Umbilical cord (tissue), 1 donor: ENCODE measurements at regions not wholly inside any gene's neighbourhood (a gene's known extent, or its start where the extent isn't known, plus 50 kb on each side); places are given as distances from the start of the nearest gene placed in this dataset.
"Not testable (repeated sequence)": the region's sequence is repeated elsewhere in the genome, so short reads cannot be mapped to it uniquely, and the experiment has no call there.

Experiments
- DNase-seq: peaks from one replicate; pipeline ENCODE4 v3.0.0-alpha.2; 2015; ENCODE audit warnings: low spot score

DNA sequence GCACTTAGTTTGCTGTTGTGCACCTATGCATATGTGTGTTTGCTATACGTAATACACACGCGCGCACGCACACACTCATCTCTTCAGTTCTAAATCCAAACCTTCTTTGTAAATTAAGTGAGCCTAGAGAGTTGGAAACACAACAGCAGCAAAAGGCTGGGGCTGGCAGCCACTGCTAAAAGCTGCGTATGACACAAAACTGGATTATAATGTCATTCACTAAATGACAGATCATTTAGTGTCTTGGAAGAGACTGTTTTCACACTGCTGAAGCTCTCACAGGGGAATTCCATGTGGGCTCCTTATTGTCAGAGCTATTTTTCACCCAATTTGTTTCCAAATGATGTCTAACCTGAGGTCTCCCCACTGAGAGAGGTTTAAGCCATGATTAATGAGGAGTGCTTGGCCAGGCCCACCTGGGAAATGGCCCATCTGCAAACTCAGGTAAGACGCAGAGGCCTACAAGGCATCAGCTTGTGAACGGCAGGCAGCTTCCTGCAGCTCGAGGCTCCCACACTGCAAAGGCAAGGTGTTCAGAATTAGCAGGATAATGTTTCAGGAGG, 94.2 kb downstream of the OLIG3 start:
- no peak for DNase-seq

DNA sequence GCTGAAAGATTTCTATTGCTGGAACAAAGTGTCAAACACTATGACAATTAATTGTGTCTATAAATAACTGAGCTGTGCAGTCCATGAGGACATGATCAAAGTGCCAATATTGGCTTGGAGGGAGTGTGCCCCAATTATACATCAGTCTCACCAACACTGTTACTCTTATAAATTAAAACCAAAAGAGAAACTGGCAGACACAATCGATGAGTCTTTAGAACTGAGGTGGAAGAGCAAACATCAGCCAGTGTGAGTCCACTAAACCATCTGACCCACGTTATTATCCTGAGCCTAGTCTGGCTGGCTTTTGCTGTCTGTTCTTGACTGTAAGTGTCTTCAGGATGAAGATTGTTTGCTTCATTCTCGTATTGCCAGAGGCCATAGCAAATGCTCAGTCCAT, 98.9 kb downstream of the OLIG3 start:
- no peak for DNase-seq

DNA sequence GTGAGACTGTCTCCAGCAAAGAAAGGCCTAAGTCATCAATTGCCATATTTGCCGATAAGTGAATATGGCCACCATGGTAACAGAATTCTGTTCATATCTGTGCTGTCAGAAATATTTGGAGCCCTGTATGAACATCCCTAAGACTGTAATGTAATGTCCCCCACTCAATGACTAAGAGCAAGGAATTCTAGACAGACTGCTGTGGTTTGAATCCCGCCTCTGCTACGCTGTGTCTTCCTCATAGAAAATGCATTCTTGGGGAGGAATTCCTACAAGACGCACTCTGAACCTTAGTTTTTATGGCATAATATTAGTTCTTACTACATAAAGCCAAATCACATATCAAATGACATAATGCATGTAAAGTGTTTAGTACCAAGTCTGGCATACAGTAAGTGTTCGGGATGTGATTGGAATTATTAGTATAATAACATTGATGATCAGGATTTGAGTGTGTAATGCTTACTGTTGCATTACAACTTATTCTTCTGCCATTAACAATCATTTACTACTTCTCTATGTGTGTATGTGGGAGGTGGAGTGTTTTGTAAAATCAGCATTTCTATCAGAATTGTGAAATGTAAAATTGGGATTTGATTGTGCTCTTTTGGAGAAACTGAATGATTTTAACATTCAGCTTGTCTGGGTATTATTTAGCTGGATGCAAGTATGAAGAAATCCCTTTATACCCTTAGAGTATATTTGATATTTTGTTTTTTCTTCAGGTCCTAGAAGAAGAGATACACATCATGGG, 103.0 kb downstream of the OLIG3 start:
- DNase-seq = no peak

DNA sequence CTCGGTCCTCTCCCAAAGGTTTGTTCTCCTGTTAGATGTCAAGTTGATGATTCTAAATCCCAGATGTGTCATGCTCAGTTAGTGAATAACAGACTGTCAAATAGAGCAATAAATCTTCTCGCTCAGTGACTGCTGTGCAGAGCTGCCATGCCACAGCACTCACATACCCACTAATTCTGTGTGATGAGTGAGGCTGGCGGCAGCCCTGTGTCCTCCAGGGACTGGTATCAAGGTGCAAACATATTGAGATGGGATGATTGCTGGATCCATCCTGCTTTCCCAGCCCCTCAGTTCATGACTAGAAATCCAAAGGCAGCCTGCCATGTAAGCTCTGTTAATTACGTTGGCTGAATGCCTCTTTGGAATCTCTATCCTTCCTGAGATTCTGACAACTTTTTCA, 103.9 kb downstream of the OLIG3 start:
- no peak for DNase-seq

DNA sequence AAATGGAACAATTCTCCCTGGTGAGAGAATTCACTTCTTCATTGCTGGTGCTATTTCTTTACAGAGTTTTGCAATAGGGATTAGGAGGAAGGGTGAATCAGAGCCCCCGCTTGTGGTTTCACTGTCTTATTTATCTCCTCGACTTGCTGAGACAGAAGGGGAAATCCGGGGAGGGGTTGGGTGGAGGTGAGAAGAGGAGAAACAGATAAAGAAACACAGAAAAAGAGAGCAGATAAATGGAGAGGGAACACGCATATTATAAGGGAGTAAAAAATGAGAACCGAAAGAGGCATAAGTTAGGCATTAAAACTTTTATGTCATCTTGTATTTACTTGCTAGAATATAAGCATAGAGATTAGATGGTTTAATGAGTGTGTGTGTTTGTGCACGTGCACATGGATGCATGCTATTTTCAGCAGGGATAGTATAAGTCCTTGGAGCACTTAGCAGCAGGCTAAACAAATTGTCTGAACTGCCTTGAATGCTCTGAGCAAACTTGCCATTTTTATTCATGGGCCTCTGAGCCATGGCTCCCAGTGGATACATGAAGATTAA, 105.0 kb downstream of the OLIG3 start:
- peak; percentile 13 for DNase-seq

DNA sequence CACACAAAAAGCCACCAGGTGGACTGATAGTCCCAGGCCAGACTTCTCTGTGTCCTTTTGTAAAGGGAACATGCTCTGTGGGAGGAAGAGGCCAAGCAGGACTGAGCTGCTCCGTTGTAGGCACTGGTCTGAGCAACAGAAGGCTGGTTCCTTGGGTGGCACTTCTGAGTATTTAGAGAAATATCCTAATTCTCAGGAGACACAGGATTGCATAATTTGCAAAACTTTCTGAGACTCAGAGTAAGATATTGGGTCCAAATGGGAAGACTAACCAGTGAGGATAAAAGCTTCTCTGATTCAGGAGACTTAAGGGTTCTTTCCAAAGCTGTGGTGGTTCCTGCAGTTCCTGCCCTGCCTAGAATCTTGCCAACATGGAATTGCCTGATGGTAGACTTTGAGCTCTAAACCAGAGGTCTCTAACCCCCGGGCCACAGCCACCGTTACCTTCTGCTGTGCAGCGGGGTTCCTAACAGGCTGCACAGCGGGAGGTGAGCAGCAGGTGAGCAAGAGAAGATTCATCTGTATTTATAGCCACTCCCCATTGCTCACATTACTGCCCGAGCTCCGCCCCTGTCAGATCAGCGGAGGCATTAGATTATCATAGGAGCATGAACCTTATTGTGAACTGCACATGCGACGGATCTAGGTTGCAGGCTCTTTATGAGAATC, 107.0 kb downstream of the OLIG3 start:
- no peak for DNase-seq

DNA sequence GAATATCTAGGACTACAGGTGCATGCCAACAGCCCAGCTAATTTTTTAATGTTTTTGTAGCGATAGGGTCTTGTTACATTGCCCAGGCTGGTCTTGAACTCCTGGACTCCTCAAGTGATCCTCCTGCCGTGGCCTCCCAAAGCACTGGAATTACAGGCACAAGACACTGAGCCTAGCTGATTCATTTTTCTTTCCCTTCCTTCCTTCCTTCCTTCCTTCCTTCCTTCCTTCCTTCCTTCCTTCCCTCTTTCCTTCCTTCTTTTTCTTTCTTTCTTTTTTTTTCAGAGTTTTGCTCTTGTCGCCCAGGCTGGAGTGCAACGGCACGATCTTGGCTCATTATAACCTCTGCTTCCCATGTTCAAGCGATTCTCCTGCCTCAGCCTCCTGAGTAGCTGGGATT, 110.9 kb downstream of the OLIG3 start:
- DNase-seq = not testable (repeated sequence)

DNA sequence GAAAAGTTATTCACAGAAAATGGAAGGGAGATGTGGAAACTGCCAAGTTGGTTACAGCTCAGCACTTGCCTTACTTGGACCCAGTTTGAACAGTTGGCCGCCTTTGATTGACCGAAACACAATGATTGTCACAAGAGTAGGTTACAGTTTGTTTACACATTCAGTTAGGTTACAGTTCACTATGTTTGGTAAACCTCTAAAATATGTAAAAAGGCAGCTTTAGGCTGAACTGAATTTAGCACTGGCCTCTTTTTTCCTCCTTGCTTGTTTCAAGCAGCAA, 116.2 kb downstream of the OLIG3 start:
- DNase-seq = no peak

DNA sequence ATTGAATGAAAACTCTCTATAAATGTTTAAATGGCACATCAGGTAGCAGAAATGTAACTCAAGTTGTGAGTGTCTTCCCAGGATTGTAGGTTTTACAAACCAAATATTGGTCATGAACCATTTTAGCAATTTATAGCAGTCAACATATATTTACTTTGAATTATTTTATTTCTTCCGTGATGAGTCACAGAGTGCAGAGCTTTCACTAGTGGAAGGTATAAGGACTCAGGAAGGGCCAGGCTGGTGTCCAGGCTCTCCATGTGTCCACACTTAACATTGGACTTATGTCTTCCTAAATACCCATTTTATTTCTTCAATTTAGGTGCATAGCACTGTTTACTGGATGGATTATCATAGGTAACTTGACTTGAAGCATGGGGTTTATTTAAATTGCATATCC, 120.9 kb downstream of the OLIG3 start:
- DNase-seq = no peak

DNA sequence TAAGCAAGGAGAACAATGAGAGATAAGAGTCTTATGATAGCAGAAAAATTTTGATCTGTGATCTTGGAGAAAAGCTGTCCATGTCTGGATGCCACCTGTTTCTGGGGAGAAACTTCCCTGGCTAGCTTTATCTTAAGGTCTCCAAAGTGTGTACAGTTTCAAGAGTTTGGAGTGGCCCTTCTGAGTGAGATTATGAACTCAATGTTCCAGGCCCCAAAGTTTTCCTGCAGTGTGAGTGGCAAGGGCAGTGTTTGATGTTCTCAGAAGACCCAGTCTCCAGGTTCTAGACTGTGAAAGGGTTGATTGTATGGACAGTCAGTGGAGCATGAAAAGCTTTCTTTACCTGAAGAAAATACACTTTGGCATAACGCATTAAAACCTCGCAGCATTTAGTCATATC, 121.7 kb downstream of the OLIG3 start:
- DNase-seq = no peak

DNA sequence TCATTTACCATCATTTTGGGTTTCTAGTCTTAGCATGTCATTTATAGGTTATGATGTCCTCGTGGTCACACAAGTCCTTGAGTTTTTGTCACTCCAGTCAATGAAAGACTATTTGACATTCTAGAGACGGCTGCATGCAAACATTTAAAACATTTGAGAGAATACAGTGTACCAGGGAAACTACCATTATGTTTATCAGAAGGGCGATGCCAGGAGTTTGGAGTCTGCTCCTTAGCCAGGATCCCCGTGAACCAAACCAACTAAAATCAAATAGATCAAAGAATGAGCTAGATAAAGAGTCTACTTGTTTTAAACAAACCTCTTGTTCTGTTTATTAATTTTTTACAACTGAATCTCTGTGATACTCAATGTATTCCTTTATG, 122.6 kb downstream of the OLIG3 start:
- DNase-seq = no peak

DNA sequence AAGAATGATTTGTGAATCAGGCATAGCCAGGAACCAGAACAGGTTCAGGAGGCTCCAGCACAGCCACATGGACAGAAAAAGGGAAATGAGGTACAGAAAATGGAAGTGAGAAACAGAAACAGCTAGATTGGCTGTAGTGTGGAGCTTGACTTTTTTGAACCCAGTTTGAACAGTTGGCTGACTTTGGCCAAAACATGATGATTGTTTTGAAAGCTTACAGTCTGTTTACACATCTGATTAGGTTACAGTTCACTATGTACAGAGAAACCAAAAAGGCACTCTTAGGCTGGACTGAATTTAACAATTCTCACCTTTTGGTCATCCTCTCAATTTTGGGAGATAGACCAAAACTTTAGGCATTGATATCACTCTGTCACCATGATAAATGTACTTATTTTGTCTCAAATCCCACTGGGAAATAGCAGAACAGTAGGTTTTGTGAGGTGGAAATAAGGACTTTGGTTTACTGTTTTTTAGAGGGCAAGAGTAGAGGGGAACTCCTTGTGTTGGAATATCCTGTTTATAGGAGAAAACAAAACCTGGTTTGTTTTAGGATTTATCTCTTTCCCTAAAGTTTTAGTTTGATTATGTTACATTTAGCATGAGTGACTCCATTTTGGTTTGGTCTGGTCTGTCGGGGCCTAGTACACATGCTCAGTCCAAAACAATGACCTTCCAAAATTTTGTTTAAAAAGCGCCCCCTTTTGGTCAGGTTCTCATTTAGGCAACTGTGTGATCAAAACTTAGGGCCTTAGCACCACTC, 123.1 kb downstream of the OLIG3 start:
- DNase-seq = peak; percentile 3

DNA sequence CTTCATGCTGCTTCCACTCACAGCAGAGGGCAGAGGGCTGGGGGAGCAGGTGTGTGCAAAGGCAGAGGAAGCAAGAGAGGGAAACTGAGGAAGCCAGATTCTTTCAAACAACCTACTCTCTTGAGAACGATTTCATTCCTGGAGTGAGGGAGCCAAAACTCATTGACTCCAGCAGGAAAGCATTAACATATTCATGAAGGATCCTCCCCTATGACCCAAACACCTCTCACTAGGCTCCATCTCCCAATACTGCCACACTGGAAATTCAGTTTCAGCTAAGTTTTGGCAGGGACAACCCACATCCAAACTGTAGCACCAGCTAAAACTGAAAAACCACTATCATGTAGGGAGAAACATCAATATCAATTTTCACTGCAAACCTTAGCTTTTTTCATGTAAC, 125.1 kb downstream of the OLIG3 start:
- no peak for DNase-seq

DNA sequence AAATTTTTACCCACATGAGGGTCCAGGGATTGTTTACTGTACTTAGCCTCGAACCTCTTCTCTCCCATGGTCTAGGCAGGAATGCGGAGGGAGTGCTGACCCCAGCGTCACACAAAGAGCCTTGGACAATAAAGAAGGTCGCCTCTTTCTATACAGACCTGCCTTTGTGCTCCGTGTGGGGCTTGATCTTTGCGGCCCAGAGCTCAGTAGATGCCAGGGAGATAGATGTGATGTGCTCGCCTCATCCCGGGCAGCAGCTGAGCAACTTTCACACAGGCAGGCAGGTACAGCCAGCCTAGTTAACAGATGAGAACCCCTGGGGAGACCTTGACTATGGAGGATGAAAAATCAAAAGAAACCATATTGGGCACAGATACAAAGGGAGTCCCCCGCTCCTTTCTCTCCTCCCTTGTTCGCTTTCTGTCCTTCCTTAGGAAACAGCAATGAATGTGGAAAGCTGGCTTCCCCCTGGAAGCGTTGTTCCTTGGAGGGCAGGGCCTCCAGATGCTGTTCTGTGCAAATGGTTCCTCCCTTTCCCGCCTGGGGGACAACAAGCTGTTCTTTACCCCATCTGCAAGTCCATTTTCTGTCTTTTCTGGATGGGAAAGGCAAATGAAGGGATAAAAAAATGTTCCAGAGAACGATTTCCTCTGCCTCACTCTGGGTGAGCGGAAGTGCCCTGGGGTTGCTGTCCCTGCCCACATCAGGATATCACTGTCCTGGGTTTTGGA, 128.3 kb downstream of the OLIG3 start:
- no peak for DNase-seq

DNA sequence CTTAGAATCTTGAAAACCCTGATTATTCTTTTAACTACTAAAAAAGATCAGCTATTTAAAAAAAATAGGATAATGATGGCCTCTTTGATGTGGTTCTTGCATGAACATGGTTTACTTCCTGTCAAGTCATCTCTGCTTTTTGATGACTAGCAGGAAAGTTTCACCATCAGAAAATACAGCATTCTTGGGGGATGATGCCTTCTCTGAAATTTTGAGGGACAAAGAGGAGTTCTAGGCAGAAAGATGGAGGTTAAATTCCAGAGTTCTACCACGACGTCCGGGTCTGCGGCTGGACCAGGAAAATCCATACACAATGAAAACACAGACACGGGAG, 130.4 kb downstream of the OLIG3 start:
- DNase-seq = no peak

DNA sequence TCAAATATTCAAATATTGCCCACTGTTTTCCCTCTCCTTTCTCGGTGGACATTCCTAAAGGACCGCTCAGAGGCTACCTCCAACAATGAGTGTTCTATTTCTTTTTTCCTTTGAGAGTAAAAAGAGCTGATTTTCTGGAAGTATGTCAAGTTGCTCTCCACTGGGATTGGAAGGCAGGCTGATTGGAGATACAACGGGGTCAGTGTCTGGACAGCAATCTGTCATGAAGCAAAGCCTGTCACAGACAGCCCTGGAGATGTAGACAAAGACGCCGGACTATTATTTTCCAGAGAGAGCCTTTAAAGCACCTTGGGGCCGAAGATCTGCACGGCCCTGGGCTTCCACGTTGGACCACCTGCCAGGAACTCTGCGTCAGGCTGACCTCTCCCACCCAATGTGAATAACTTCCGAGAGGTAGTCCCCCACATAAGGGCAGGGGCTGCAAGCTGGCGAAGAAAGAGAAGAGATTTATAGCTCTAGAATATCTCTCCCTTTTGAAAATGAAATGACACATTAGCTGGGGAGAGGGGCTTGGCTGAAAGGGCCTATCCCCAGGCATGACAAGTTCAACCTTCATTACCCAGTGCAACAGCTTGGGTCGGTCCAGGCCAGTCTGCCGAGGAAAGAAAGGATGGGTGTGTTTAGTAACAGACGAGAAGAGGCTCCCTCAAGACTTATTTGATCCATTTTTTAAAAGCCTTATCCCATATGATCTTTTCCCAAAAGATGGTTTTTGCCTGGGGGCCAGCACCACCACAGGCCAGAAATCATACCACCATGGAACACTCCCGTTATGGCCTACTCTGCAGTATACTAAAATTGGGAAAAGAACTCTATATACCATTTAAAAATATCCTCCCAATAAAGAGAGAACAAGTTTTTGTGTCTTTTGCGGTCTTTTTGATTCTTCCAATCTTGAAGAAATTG, 131.1 kb downstream of the OLIG3 start:
- no peak for DNase-seq

DNA sequence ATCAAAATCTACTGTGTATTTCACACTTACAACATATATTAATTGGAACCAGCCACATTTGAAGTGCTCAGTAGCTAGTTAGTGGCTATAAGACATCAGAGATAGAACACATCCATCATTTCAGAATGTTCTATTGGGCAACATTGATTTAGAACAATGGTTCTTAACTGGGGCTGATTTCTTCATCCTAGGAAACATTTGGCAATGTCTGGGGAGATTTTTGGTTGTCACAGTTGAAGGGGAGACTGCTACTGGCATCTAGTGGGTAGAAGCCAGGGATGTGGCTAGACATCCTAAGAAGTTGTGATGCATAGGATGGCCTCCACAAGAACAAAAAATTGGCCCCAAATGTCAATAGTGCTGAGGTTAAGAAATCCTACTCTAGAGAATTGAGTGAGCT, 132.5 kb downstream of the OLIG3 start:
- no peak for DNase-seq

DNA sequence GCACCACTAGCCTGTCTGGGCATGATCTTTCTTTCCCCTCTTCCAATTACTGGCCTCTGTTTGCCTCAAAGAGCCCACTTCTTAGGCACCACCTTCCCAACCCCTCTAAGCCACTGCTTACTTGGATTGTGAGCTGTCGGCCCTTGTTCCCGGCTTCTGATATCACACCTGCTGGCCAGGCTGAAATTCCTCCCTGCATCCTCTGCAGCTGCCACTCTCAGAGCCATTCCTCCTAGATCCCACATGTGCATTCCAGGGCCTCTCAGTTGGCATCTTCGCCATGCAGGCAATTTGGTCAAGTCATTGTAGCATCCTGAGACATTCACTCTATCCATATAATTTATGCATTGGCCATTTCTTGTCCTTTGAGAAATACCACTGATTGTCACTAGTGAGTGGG, 135.9 kb downstream of the OLIG3 start:
- DNase-seq = no peak

DNA sequence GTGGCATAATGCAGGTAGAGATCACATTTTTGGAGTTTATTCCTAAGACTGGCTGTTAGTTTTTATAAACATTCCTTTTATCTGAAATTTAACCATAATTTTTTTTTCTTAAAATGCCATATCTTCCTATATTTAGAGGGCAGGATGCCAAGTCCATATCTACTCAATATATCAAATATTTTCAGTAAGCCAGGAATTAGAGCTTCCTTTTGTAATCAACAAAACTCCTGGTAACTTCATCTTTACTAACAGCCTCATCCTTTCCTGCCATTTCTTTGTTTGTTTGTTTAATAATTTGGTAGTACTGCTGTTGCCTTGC, 136.3 kb downstream of the OLIG3 start:
- no peak for DNase-seq

DNA sequence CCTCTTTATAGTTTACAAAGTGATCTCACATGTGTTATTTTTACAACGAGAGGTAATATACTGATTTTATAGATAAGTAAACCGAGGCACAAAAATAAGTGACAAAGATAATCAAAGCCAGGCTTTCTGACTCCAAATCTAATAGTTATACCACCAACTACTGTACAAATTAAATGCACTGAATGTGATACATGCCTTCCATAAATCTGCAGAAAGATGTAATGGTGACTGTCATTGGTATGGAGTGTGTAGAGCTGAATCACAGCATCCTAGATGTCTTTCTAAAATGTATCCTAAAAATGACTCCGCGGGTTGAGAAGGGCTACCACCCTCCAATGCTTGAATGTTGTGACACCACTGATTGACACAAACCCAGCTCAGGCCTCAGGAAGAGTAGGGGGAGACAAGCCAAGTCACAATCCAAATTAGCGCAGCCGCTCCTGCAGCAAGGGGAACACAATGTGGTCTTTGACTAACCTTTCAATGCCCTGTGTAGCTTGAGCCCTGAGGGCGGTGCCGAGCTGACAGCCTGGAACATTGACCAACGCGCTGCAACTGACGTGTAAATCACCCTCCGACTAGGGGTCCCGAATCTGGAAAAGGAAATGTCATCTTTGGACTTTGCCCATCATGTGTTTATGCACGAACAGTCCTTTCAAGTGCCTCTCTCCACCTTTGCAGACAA, 136.8 kb downstream of the OLIG3 start:
- DNase-seq = no peak
